ENCODE measurements at regions not wholly inside any gene's neighbourhood (a gene's known extent, or its start where the extent isn't known, plus 50 kb on each side); places are given as distances from the start of the nearest gene placed in this dataset.
"Not testable (repeated sequence)": the region's sequence is repeated elsewhere in the genome, so short reads cannot be mapped to it uniquely, and the experiment has no call there.

DNA sequence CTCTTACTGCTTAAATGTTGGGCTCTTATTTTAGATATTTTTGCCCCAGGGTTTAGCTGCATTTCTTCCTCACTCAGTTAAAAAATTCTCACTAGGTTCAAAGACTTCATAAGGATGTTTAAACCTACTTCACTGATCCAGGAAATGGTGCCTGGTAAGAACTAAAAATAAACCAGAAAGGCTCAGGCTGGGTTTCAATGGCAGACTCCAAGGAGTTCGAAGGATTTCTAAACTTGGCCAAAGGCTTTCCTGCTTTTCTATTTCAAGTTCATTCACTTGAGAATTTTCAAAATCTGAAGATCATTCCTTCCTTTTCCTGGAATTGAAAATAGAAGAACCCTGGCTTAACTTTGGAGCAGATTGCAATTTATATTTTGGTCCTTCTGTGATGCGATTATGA, 193.0 kb upstream of the MAP1B start:
- no peak for DNase-seq (ENCODE audit: insufficient read length)
- FAIRE-seq, result no peak
- TF ChIP-seq TAF1 (IDR thresholded peaks at IDR 0.05; ENCODE audit: borderline replicate concordance, low read depth, low read length) (no peak), POLR2AphosphoS5 (IDR thresholded peaks at IDR 0.05; ENCODE audit: low read depth, low read length) (no peak), POLR2A (IDR thresholded peaks at IDR 0.05; ENCODE audit: low read depth, low read length) (no peak)

DNA sequence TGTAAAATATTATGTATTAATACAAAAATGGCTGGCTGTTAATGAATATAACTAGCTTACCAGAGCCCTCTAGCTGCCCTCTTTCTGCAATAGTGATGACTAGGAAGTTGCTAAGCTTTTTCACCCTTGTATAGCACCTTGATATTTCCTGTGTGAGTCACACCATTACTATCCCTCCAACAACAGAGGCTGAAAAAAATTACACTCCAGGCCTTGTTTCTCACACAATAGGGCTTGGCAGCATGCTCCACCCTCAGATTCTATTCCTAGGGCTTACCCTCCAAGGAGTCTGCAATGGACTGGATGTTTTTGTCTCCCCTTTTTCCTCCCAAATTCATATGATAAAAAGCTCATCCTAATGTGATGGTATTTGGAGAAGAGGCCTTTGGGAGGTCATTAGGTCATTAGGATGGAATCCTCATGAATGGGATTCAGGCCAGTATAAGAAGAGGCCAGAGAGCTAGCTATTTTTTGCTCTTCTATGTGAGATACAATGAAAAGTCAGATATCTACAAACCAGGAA, 184.6 kb upstream of the MAP1B start:
- FAIRE-seq (no peak), DNase-seq (ENCODE audit: insufficient read length) (no peak)
- TF ChIP-seq POLR2AphosphoS5 (IDR thresholded peaks at IDR 0.05; ENCODE audit: low read depth, low read length), result no peak

DNA sequence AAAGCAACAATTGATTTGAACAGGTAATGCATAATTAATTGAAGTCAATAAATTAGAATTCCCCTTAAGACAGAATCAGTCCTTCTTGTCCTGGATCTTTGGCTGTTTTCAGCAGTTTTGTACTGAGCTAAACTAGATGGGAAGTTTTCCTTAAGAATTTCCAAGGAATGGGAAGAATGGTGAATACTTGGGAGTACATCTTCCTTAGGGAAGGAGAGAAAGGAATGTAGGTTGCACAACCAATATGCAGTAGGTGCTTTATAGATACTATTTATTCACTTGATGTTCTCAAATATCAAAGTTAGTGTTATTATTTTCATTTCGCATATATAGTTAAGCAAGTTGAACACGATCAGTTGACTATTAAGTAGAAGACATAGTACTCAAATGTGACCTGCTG, 183.5 kb upstream of the MAP1B start:
- FAIRE-seq (no peak), DNase-seq (ENCODE audit: insufficient read length) (no peak)
- TF ChIP-seq TAF1 (IDR thresholded peaks at IDR 0.05; ENCODE audit: borderline replicate concordance, low read depth, low read length), result no peak
- TF ChIP-seq POLR2A (IDR thresholded peaks at IDR 0.05; ENCODE audit: low read depth, low read length), result no peak
- no peak for TF ChIP-seq POLR2AphosphoS5 (IDR thresholded peaks at IDR 0.05; ENCODE audit: low read depth, low read length)

DNA sequence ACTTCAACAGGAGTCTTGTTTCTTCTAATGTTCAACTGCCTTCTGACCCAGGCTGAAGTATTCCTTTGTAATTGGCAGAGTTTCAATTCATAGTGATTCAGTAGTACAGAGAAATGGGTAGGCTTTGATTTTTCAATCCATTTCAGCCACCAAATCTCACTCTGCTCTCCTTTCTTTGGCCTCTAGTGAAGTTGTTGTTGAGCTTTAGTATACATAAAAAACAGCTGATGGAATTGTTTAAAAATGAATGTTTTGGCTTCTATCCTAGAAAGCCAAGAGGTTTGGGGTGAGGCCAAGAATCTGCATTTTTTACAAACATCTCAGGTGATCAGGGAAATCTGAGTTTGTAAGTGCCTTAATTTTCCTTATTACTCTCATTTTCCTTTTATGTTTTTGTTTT, 182.9 kb upstream of the MAP1B start:
- no peak for DNase-seq (ENCODE audit: insufficient read length)
- FAIRE-seq, result no peak
- TF ChIP-seq TAF1 (IDR thresholded peaks at IDR 0.05; ENCODE audit: borderline replicate concordance, low read depth, low read length) (no peak), POLR2A (IDR thresholded peaks at IDR 0.05; ENCODE audit: low read depth, low read length) (no peak), POLR2AphosphoS5 (IDR thresholded peaks at IDR 0.05; ENCODE audit: low read depth, low read length) (no peak)

DNA sequence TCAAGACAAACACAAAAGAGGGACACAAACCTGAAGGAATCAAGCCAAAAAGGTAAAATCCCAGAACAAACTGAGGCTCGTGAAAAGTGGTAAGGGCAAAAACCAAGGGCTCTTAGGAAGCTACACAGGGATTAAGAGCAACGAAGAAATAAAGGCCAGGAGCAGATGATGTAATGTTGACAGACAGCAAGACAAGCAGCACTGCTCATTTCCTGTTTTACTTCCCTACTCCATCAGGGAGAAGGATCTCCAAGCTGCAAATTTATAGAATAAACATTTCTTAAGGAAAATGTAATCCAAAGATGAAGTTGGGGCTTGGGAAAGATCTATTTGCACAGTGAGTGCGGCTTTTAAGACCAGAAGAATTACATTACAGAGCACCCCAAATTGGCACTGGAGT, 182.3 kb upstream of the MAP1B start:
- TF ChIP-seq POLR2A (IDR thresholded peaks at IDR 0.05; ENCODE audit: low read depth, low read length) (no peak), TAF1 (IDR thresholded peaks at IDR 0.05; ENCODE audit: borderline replicate concordance, low read depth, low read length) (no peak), POLR2AphosphoS5 (IDR thresholded peaks at IDR 0.05; ENCODE audit: low read depth, low read length) (no peak)
- DNase-seq (ENCODE audit: insufficient read length) (no peak), FAIRE-seq (no peak)

DNA sequence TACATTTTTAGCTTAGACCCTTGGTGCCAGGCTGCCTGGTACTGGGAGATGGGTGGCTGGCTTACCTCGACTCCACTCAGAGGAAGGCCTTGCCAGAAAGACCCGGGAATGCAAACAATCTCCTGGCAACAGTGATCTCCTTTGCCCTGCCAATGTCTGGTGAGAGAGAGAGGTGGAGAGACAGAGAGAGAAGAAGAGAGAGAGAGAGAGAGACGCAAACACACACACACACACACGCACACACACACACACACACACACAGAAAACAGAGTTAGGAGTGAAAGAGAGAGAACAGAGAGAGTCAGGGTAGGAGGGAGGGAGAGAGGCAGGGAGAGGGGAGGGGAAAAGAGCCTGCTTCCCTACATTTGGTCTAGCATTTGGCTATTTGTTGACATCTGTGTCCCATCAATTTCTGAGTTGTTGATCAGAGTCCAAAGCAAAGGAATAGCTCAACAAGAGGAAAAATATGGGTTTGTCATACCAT, 181.6 kb upstream of the MAP1B start:
- TF ChIP-seq TAF1 (IDR thresholded peaks at IDR 0.05; ENCODE audit: borderline replicate concordance, low read depth, low read length) (no peak), POLR2A (IDR thresholded peaks at IDR 0.05; ENCODE audit: low read depth, low read length) (no peak), POLR2AphosphoS5 (IDR thresholded peaks at IDR 0.05; ENCODE audit: low read depth, low read length) (no peak)
- FAIRE-seq, result no peak
- DNase-seq (ENCODE audit: insufficient read length), result no peak

DNA sequence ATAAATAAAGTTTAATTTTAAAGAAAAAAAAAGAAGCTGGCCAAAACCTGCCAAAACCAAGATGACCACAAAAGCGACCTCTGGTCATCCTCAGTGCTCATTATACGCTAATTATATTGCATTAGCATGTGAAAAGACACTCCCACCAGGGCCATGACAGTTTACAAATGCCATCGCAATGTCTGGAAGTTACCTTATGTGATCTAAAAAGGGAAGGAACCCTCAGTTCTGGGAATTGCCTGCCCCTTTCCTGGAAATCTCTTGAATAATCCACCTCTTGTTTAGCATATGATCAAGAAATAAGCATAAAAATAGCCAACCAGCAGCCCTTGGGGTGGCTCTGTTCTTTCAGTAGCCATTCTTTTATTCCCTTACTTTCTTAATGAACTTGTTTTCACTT, 178.3 kb upstream of the MAP1B start:
- FAIRE-seq (no peak), DNase-seq (ENCODE audit: insufficient read length) (no peak)
- TF ChIP-seq POLR2AphosphoS5 (IDR thresholded peaks at IDR 0.05; ENCODE audit: low read depth, low read length) (no peak), TAF1 (IDR thresholded peaks at IDR 0.05; ENCODE audit: borderline replicate concordance, low read depth, low read length) (no peak), POLR2A (IDR thresholded peaks at IDR 0.05; ENCODE audit: low read depth, low read length) (no peak)

DNA sequence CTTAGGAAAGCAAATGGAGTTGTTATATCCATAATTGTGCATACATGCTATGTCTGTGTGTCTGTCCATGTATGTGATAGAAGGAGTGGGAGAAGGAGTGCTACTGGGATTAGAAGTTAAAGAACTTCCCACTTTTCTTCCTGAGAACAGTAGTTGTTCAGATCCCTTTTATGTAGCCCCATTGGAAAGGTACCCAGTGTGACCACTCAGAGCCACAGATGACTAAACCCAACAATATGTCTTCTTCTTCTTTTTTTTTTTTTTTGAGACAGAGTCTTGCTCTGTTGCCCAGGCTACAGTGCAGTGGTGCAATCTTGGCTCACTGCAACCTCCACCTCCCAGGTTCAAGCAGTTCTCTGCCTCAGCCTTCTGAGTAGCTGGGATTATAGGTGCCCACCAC, 176.7 kb upstream of the MAP1B start:
- FAIRE-seq, result not testable (repeated sequence)

DNA sequence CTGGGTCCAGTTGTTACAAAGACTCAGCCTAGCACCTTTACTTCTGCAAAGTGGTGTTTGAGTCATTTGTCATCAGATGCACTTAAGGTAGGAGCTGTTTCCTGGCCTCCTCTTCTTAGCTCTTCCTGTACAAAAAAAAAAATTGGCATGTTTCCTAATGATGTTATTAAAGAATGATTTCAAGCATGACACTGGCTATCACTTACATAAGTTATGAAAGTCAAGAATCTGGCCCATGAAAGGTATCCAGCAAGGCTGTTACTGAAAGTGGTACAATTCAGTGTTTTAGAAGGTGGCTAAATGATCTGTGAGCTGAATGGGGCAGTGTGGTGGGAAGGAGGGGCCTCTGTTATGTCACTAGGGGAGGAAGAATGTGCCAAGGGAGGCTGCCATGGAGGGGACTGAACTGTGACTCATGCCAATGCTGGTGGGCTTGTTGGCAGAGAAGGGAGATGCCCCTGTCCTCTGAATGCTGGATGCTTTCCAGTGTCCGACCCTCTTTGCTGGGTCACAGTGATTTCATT, 175.1 kb upstream of the MAP1B start:
- TF ChIP-seq POLR2A (IDR thresholded peaks at IDR 0.05; ENCODE audit: low read depth, low read length), result no peak
- TF ChIP-seq POLR2AphosphoS5 (IDR thresholded peaks at IDR 0.05; ENCODE audit: low read depth, low read length), result no peak
- TF ChIP-seq TAF1 (IDR thresholded peaks at IDR 0.05; ENCODE audit: borderline replicate concordance, low read depth, low read length), result no peak
- no peak for FAIRE-seq
- DNase-seq (ENCODE audit: insufficient read length), result no peak

More for the DNA sequence above, 176.7 kb upstream of the MAP1B start:
- DNase-seq (ENCODE audit: insufficient read length), result not testable (repeated sequence)

DNA sequence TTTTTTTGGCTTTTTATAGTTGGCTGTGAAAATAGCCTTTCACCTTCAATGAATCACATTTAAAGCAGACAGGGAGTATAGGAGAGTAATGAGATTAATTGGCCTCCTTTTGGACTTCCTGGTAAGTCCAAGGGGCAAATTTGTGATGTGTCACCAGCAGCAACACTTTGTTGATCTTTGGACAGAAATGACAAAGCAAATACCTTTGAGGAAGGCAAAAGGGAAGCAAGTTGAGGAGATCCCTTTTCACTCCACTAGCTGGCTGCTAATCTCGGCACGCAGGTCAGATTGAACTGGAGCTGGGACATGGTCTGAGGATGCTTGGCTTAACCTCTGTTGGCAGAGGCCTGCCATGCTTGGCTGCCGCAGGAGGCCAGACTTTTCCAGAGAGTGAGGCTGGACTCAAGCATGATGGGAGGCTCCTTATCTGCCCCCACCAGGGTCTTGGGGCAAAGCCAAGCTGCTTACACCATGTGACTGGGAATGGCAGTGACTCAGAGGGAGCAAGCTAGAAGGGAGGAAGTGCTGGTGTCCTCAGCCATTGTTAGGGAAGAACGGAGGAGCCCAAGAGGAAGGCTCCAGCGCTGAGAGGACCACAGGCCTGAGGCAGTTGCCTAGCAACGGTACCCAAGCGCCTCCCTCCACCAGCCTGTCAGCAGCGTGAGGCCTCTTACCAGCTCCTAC, 174.5 kb upstream of the MAP1B start:
- DNase-seq (ENCODE audit: insufficient read length) (no peak), FAIRE-seq (no peak)
- TF ChIP-seq POLR2A (IDR thresholded peaks at IDR 0.05; ENCODE audit: low read depth, low read length) (no peak), POLR2AphosphoS5 (IDR thresholded peaks at IDR 0.05; ENCODE audit: low read depth, low read length) (no peak), TAF1 (IDR thresholded peaks at IDR 0.05; ENCODE audit: borderline replicate concordance, low read depth, low read length) (no peak)

DNA sequence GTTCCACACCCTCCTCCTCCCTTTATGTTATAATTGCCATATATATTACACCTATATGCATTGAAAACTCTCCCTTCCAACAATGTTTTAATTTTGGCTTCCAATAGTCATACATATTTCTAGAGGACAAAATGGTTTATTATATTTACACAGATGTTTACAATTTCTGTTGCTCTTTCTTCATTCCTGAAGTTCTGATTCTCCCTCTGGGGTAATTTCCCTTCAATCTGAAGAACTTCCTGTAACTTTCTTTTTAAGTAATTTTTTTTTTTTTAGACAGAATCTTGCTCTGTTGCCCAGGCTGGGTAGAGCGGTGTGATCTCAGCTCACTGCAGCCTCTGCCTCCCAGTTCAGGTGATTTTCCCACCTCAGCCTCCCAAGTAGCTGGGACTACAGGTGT, 173.0 kb upstream of the MAP1B start:
- no peak for TF ChIP-seq TAF1 (IDR thresholded peaks at IDR 0.05; ENCODE audit: borderline replicate concordance, low read depth, low read length)
- no peak for TF ChIP-seq POLR2A (IDR thresholded peaks at IDR 0.05; ENCODE audit: low read depth, low read length)
- no peak for TF ChIP-seq POLR2AphosphoS5 (IDR thresholded peaks at IDR 0.05; ENCODE audit: low read depth, low read length)
- no peak for DNase-seq (ENCODE audit: insufficient read length)
- FAIRE-seq, result no peak

DNA sequence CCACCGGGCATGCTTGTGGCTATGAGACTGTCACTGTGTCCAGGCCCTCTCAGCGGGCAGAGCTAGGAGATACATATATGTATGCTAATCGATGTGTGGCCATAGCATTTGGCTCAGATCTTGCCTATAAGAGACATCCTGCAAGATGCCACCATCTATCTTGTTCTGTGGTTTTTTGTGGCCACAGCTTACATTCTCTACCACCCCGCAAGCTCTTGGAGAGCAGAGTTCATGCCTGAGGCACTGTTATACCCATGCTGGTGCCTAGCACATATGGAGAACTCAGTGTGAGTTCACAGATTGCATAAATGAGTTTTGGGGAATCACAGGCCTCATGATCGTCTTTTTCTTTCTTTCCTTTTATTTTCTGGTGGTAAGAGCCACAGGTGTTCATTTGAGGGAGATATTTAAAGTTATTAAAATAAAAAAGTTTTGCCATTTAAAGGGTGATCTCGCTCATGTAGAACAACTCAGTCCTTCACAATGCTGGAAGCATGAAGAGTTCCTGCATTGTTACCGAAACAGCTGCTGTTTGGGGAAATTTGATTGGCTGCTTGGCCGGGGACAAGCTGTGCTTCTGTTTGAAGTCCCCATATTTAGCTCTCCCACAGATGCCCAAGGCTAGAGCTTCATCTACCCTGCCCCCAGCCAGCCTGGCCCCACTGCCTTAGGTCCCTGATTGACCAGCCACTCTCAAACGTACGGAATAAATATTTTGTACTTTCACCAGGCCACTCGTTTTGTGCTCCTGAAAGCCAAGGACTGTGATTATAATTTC, 169.2 kb upstream of the MAP1B start:
- TF ChIP-seq TAF1 (IDR thresholded peaks at IDR 0.05; ENCODE audit: borderline replicate concordance, low read depth, low read length), result no peak
- TF ChIP-seq POLR2AphosphoS5 (IDR thresholded peaks at IDR 0.05; ENCODE audit: low read depth, low read length), result no peak
- no peak for TF ChIP-seq POLR2A (IDR thresholded peaks at IDR 0.05; ENCODE audit: low read depth, low read length)
- DNase-seq (ENCODE audit: insufficient read length), result no peak
- FAIRE-seq, result no peak
